ENCODE measurements at regions not wholly inside any gene's neighbourhood (a gene's known extent, or its start where the extent isn't known, plus 50 kb on each side); places are given as distances from the start of the nearest gene placed in this dataset.

GRCh38 chr14:62084020-62084419 is 321.8 kb downstream of the SNAPC1 start:
- H3K4me3 ChIP-seq, result no peak overlapping the region
- 87 to 91% methylated on average over 17 of the region's 17 CpGs for WGBS, 2 donors
- H3K9me3 ChIP-seq, result no peaks in the 10 kb centered on the region
- TF ChIP-seq EP300 (IDR thresholded peaks at IDR 0.05) (no peak), POLR2A (IDR thresholded peaks at IDR 0.05) (no peak), CTCF (IDR thresholded peaks at IDR 0.05) (no peak)
- H3K27ac ChIP-seq, result no peak overlapping the region
- H3K27me3 ChIP-seq, result no peaks in the 10 kb centered on the region
- H3K36me3 ChIP-seq, result no peaks in the 10 kb centered on the region
- no peaks in the 10 kb centered on the region for H3K4me1 ChIP-seq
- no peak for DNase-seq (ENCODE audit: low spot score in 2 of 2)

- 92 to 95% methylated on average over 14 of the region's 14 CpGs for WGBS, 2 donors
- no peak for DNase-seq (ENCODE audit: low spot score in 2 of 2)
Measured at GRCh38 chr14:62087191-62087590, 325.0 kb downstream of the SNAPC1 start.

GRCh38 chr14:62093736-62094135 is 331.5 kb downstream of the SNAPC1 start:
- 34 to 59% methylated on average over 1 of the region's 1 CpG for WGBS, 2 donors
- Histone ChIP-seq H3K4me1 (no peaks in the 10 kb centered on the region), H3K4me3 (no peak overlapping the region), H3K27ac (no peak overlapping the region), H3K36me3 (no peaks in the 10 kb centered on the region), H3K9me3 (peaks cover 0 to 3% (median 0%) of the 10 kb centered on the region in 4 donors), H3K27me3 (no peaks in the 10 kb centered on the region)
- TF ChIP-seq CTCF (IDR thresholded peaks at IDR 0.05), result no peak
- TF ChIP-seq POLR2A (IDR thresholded peaks at IDR 0.05), result no peak
- no peak for TF ChIP-seq EP300 (IDR thresholded peaks at IDR 0.05)
- DNase-seq (ENCODE audit: low spot score in 2 of 2), result no peak

More at GRCh38 chr14:62087191-62087590, 325.0 kb downstream of the SNAPC1 start:
- no peak overlapping the region for H3K27ac ChIP-seq
- H3K9me3 ChIP-seq, result no peaks in the 10 kb centered on the region
- TF ChIP-seq POLR2A (IDR thresholded peaks at IDR 0.05), result no peak
- no peak for TF ChIP-seq CTCF (IDR thresholded peaks at IDR 0.05)
- TF ChIP-seq EP300 (IDR thresholded peaks at IDR 0.05), result no peak
- no peaks in the 10 kb centered on the region for H3K4me1 ChIP-seq
- no peaks in the 10 kb centered on the region for H3K36me3 ChIP-seq
- H3K27me3 ChIP-seq, result no peaks in the 10 kb centered on the region
- H3K4me3 ChIP-seq, result no peak overlapping the region

- Histone ChIP-seq H3K4me3 (no peak overlapping the region), H3K27ac (no peak overlapping the region), H3K36me3 (no peaks in the 10 kb centered on the region), H3K4me1 (no peaks in the 10 kb centered on the region), H3K9me3 (peaks cover 0 to 3% (median 0%) of the 10 kb centered on the region in 4 donors), H3K27me3 (no peaks in the 10 kb centered on the region)
- no peak for TF ChIP-seq POLR2A (IDR thresholded peaks at IDR 0.05)
- TF ChIP-seq CTCF (IDR thresholded peaks at IDR 0.05), result no peak
- no peak for TF ChIP-seq EP300 (IDR thresholded peaks at IDR 0.05)
- DNase-seq (ENCODE audit: low spot score in 2 of 2), result no peak
- WGBS, 2 donors, result 56 to 62% methylated on average over 2 of the region's 2 CpGs
Measured at GRCh38 chr14:62097072-62097471, 334.9 kb downstream of the SNAPC1 start.

- no peak overlapping the region for H3K27ac ChIP-seq
- no peak for DNase-seq (ENCODE audit: low spot score in 2 of 2)
- H3K4me1 ChIP-seq, result no peaks in the 10 kb centered on the region
- no peak overlapping the region for H3K4me3 ChIP-seq
- H3K27me3 ChIP-seq, result no peaks in the 10 kb centered on the region
- TF ChIP-seq POLR2A (IDR thresholded peaks at IDR 0.05) (no peak), CTCF (IDR thresholded peaks at IDR 0.05) (no peak), EP300 (IDR thresholded peaks at IDR 0.05) (no peak)
- no peaks in the 10 kb centered on the region for H3K36me3 ChIP-seq
- 70 to 85% methylated on average over 2 of the region's 2 CpGs for WGBS, 2 donors
- H3K9me3 ChIP-seq, result peaks cover 0 to 3% (median 0%) of the 10 kb centered on the region in 4 donors
Measured at GRCh38 chr14:62097824-62098223, 335.6 kb downstream of the SNAPC1 start.
